K562 (cell line): ENCODE measurements at regions not wholly inside any gene's neighbourhood (a gene's known extent, or its start where the extent isn't known, plus 50 kb on each side); places are given as distances from the start of the nearest gene placed in this dataset.

Experiments used
- ATAC-seq: fragments of 200-7000 bp; cut with Tn5 transposase; 3 replicates; pipeline ENCODE4 v1.9.1; 2020; ENCODE audit warnings: moderate library complexity
- BruUV-seq: library from RNA; stranded (reverse); fragments of 400-500 nt; replicated peaks from 2 replicates; lab custom pipeline; 2021; lab: Mats Ljungman, UMichigan
- CTCF ChIA-PET: fragments of 300-600 bp; formaldehyde crosslinking; extraction: SDS; loops from one replicate; lab custom pipeline; 2021; ENCODE audit warnings: low intra/inter-chr PET ratio; lab: Yijun Ruan, JAX
- POLR2A ChIA-PET: fragments of 300-600, 350-650 bp; sonication (Branson Sonifier 250); formaldehyde crosslinking; extraction: SDS; loops from one replicate; lab custom pipeline; 2021; ENCODE audit warnings: antibody characterized with exemption, inconsistent platforms; lab: Yijun Ruan, JAX
- DNase-seq, 4 experiments: peaks; one replicate each; pipeline versions ENCODE4 v3.0.0 to v3.0.0-alpha.2; 2011 to 2018; ENCODE audit warnings: low spot score in 3 of 4, mixed read lengths in 3 of 4; ENCODE audit errors: extremely low read depth in 1 of 4
- FAIRE-seq: peaks from 2 replicates; lab custom pipeline; 2011; peaks lifted over from hg19 to GRCh38; lab: Jason Lieb, UNC
- H2AFZ ChIP-seq: 2 replicates; pipeline ENCODE4 v1.6.0; 2011; ENCODE audit warnings: low read depth, low read length, control low read depth, inconsistent platforms
- H3K27ac ChIP-seq: fragments of 200-600 bp; 3 replicates; pipeline ENCODE4 v1.8.0; 2011; ENCODE audit warnings: low read depth, mild to moderate bottlenecking, control low read depth, inconsistent platforms, low read length, moderate library complexity, mixed read lengths; ENCODE audit errors: extremely low read depth
- H3K27me3 ChIP-seq, 2 experiments: fragments of 300-600 bp in 1 of 2; 2 replicates in 1 of 2; 3 replicates in 1 of 2; pipeline versions ENCODE4 v1.6.0 to v1.8.0; 2011; ENCODE audit warnings: inconsistent platforms in 2 of 2, low read length in 2 of 2, mild to moderate bottlenecking in 1 of 2, mixed read lengths in 1 of 2, moderate library complexity in 1 of 2; ENCODE audit not compliant: control insufficient read depth in 2 of 2, insufficient read depth in 2 of 2
- H3K36me3 ChIP-seq: fragments of 300-600 bp; 3 replicates; pipeline ENCODE4 v1.8.0; 2011; ENCODE audit warnings: mild to moderate bottlenecking, low read length, inconsistent platforms; ENCODE audit not compliant: control insufficient read depth, insufficient read depth
- H3K4me1 ChIP-seq, 2 experiments: fragments of 200-600 bp in 1 of 2; replicated peaks in 1 of 2; 2 replicates in 1 of 2; 3 replicates in 1 of 2; pipeline versions ENCODE4 v1.5.1 to v1.8.0; 2011; ENCODE audit warnings: inconsistent platforms in 2 of 2, low read length in 2 of 2, mild to moderate bottlenecking in 1 of 2, mixed read lengths in 1 of 2, moderate library complexity in 1 of 2; ENCODE audit not compliant: control insufficient read depth in 2 of 2, insufficient read depth in 2 of 2
- H3K4me2 ChIP-seq: 2 replicates; pipeline ENCODE4 v1.6.1; 2011; ENCODE audit warnings: low read length, control low read depth, inconsistent platforms, mixed read lengths; ENCODE audit not compliant: insufficient read depth
- H3K4me3 ChIP-seq: fragments of 200-600 bp; sonication (generic), shearing (Covaris generic); 2 replicates; pipeline ENCODE4 v1.5.1; 2016; ENCODE audit warnings: control low read depth, inconsistent platforms
- H3K79me2 ChIP-seq: fragments of 200-600 bp; 3 replicates; pipeline ENCODE4 v1.8.0; 2011; ENCODE audit warnings: low read length, inconsistent platforms; ENCODE audit not compliant: control insufficient read depth, insufficient read depth
- H3K9ac ChIP-seq, 2 experiments: 2 replicates each; pipeline versions ENCODE4 v1.6.0 to v1.6.1; 2011; ENCODE audit warnings: low read depth in 2 of 2, low read length in 2 of 2, control low read depth in 1 of 2, inconsistent platforms in 1 of 2, mild to moderate bottlenecking in 1 of 2, mixed read lengths in 1 of 2; ENCODE audit not compliant: insufficient read depth in 1 of 2
- H3K9me1 ChIP-seq: one replicate; pipeline ENCODE4 v1.6.0; 2011; ENCODE audit warnings: inconsistent platforms, mild to moderate bottlenecking, low read length, moderate library complexity; ENCODE audit not compliant: control insufficient read depth, insufficient read depth
- H3K9me3 ChIP-seq: replicated peaks from 2 replicates; pipeline ENCODE4 v1.5.1; 2011; ENCODE audit warnings: low read depth, low read length, inconsistent platforms; ENCODE audit not compliant: control insufficient read depth, insufficient read depth
- H4K20me1 ChIP-seq: replicated peaks from 2 replicates; pipeline ENCODE4 v1.6.1; 2011; ENCODE audit warnings: low read length, inconsistent platforms, mixed read lengths; ENCODE audit not compliant: control insufficient read depth, insufficient read depth
- CAMTA2 ChIP-seq: fragments of 250-450 bp; sonication (Bioruptor Pico); conservative IDR thresholded peaks from 2 replicates; pipeline ENCODE4 v1.5.1; 2022
- CGGBP1 ChIP-seq: fragments of 250-450 bp; sonication (Bioruptor Pico); IDR thresholded peaks from 2 replicates; pipeline ENCODE4 v1.9.0; 2021; ENCODE audit warnings: mild to moderate bottlenecking
- FOXK2 ChIP-seq, 2 experiments: fragments of 450-650 bp; IDR thresholded peaks in 1 of 2; conservative IDR thresholded peaks in 1 of 2; 2 replicates each; pipeline ENCODE4 v1.6.1; 2016; ENCODE audit warnings: low read depth in 2 of 2, mild to moderate bottlenecking in 1 of 2
- MEIS2 ChIP-seq: fragments of 450-650 bp; IDR thresholded peaks from 2 replicates; pipeline ENCODE4 v1.6.1; 2014; ENCODE audit warnings: mild to moderate bottlenecking; ENCODE audit not compliant: partially characterized antibody
- PRDM10 ChIP-seq: fragments of 450-650 bp; IDR thresholded peaks from 2 replicates; pipeline ENCODE4 v1.6.1; 2018; ENCODE audit not compliant: partially characterized antibody
- SMAD3 ChIP-seq: fragments of 450-650 bp; formaldehyde crosslinking; conservative IDR thresholded peaks from 2 replicates; pipeline ENCODE4 v1.4.0; 2020; ENCODE audit warnings: mild to moderate bottlenecking
- ZNF143 ChIP-seq: sonication (generic); formaldehyde crosslinking; IDR thresholded peaks from 2 replicates; pipeline ENCODE4 v1.9.0; 2022; ENCODE audit warnings: mild to moderate bottlenecking, missing genetic modification reagents
- ZNF79 ChIP-seq: fragments of 250-450 bp; sonication (Bioruptor Pico); IDR thresholded peaks from 2 replicates; pipeline ENCODE4 v1.4.0; 2020; ENCODE audit warnings: low read depth, mild to moderate bottlenecking, moderate library complexity
- WGBS: fragments of 100-300 bp; shearing (Covaris generic); methylation state at CpG from one replicate; pipeline ENCODE4 v1.1.6; 2016; ENCODE audit warnings: low coverage, mixed read lengths; ENCODE audit not compliant: insufficient coverage; ENCODE audit errors: missing lambda C conversion rate; 5-methylcytosine and 5-hydroxymethylcytosine counted together
- in situ Hi-C: fragments of 300-500 bp; cut with MboI; formaldehyde crosslinking; loops from 4 replicates; pipeline ENCODE4 v1.15.0; 2018; ENCODE audit warnings: inconsistent platforms, mixed read lengths
- intact Hi-C: fragments of 100-400 bp; cut with micrococcal nuclease; formaldehyde crosslinking; loops from 2 replicates; pipeline ENCODE4 v1.14.2; 2022

DNA sequence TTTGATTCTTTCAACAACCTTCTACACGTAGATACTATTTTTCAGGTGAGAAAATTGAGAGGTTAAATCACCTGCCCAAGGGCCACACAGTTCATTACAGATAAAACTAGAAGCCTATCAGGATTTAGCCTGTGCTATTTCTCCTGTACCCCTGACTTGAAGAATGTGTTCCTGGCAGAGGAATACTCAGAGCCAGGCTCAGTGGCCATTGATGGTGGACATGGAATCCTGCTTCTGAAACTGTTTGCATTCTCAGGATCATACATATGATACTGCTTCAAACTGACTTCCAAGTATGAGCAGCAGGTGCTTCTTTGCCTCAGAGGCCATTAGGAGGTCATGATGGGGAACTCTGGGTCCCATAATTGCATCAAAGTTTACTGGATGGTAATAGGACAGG is 348.6 kb downstream of the ADRA2A start:
- no peak for DNase-seq
- CTCF ChIA-PET = no interaction called here
- Histone ChIP-seq H3K4me3 (no peak overlapping the region), H3K4me1 (no peaks in the 10 kb centered on the region), H3K27ac (no peak overlapping the region), H3K4me2 (no peak overlapping the region), H3K36me3 (no peaks in the 10 kb centered on the region), H3K9ac (no peak overlapping the region), H3K27me3 (no peaks in the 10 kb centered on the region), H4K20me1 (no peaks in the 10 kb centered on the region), H3K79me2 (no peaks in the 10 kb centered on the region), H2AFZ (no peak overlapping the region), H3K9me1 (no peaks in the 10 kb centered on the region), H3K9me3 (no peaks in the 10 kb centered on the region)
- 0% methylated on average over 1 of the region's 1 CpG for WGBS
- in situ Hi-C loops = no loop called here
- no peak for ATAC-seq
- no TSS peak for BruUV-seq
- no peak for TF ChIP-seq MEIS2
- TF ChIP-seq FOXK2 (conservative IDR thresholded peaks at IDR 0.05 in 1 of 2, IDR thresholded peaks at IDR 0.05 in 1 of 2; ENCODE audit: low read depth in 2 of 2) = no peak
- TF ChIP-seq CAMTA2 (CRISPR knock-in tag) = no peak
- TF ChIP-seq PRDM10 = no peak
- no peak for TF ChIP-seq ZNF79 (CRISPR knock-in tag)
- no peak for TF ChIP-seq CGGBP1
- no peak for TF ChIP-seq ZNF143 (CRISPR knock-in tag)
- no peak for TF ChIP-seq SMAD3 (CRISPR knock-in tag)
- FAIRE-seq = no peak
- intact Hi-C loops = no loop called here
- POLR2A ChIA-PET = no interaction called here
